ENCODE measurements at regions not wholly inside any gene's neighbourhood (a gene's known extent, or its start where the extent isn't known, plus 50 kb on each side); places are given as distances from the start of the nearest gene placed in this dataset.
"Not testable (repeated sequence)": the region's sequence is repeated elsewhere in the genome, so short reads cannot be mapped to it uniquely, and the experiment has no call there.

- no peak for DNase-seq (ENCODE audit: low read depth in 2 of 2)
Measured at GRCh38 chr12:83613586-83614110, 926.9 kb downstream of the TMTC2 start.

DNA sequence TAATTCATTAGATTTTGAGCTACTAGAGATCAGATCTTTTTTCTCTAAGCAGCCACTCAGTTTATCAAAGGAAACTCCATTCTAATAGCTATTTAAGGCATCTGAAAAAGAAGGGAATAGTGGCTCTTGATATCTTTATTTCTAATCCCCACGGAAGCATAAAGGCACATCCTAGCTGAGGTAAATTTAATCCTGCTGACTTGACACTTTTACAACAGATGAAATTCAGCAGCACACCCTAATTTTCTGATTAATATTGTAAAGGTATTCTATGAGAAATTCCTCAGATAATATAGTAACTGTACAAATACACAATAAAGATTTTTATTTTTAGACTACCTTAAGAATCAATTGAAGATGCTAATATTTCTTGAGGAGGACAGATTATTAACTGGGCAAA is 916.4 kb downstream of the TMTC2 start:
- no peak for DNase-seq (ENCODE audit: low read depth in 2 of 2)

DNA sequence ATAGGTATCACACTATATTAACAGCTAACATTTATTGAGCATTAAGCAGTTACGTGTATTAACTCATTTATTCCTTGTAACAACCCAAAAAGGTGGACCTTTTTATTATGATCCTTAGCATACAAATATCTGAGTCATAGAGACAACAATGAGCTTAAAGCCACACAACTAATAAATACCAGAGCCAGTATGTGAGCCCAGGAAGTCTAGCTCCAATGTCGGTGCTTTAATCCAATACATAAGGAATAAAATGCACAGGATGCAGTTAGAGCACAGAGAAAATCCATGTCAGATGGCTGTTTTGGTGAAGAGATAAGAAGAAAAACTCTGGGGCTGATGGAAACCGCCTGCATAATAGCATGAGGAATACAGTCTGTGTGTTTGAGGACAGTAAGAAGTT is 888.6 kb downstream of the TMTC2 start:
- no peak for DNase-seq (ENCODE audit: low read depth in 2 of 2)

DNA sequence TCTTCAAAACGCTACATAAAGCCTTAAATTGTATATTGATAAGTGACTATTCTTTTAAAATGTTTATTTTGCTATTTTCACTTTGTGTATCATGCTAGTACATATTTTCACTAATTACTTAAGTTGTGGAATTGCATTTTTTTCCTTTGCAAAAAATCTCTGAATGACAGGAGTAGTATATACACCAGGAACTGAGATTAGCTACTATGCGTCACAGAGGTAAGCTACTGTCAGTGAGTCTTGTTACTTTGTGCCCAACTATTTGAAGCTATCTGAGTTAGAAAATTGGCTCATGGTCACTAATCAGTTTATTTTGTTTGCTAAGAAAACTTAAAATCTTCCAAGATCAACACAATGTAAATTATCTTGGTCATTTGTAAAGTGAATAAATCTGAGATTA is 887.4 kb downstream of the TMTC2 start:
- no peak for DNase-seq (ENCODE audit: low read depth in 2 of 2)

- DNase-seq (ENCODE audit: low read depth in 2 of 2), result no peak
Measured at GRCh38 chr12:83573671-83574070, 887.0 kb downstream of the TMTC2 start.

GRCh38 chr12:83559650-83560049 is 872.9 kb downstream of the TMTC2 start:
- no peak for DNase-seq (ENCODE audit: low read depth in 2 of 2)

GRCh38 chr12:83556040-83556439 is 869.3 kb downstream of the TMTC2 start:
- DNase-seq (ENCODE audit: low read depth in 2 of 2), result not testable (repeated sequence)

- DNase-seq (ENCODE audit: low read depth in 2 of 2), result no peak
Measured at GRCh38 chr12:83541446-83541845, 854.7 kb downstream of the TMTC2 start.

- no peak for DNase-seq (ENCODE audit: low read depth in 2 of 2)
Measured at GRCh38 chr12:83538361-83538965, 851.8 kb downstream of the TMTC2 start.

DNA sequence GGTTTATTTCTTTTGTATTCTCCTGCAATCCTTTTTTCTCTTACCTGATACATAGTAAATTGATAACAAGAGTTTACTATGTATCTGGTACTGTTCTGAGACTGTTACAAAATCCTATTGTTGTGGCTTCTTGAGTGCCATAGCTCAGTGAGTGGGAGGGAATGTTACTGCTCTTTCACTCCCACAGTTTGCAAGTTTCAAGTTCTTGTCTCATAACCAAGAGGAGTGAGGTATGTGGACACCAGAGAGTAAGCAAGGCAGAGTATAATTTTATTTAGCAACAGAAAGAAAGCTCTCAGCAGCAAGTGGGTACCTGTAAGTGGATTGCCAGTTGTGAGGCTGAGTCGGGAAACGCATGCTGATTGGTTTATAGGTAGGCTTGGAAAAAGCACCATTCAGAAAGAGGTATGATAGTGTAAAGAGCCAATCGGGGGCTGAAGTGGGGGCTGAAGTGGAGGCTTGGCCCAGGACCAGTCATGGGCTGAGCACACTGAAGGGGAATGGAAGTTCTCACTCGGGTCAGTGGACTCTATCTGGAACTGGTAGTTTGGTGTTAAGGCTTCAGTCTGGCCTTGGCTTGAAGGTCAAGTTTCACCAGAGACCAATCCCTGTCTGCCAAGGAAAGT is 850.8 kb downstream of the TMTC2 start:
- no peak for DNase-seq (ENCODE audit: low read depth in 2 of 2)

- DNase-seq (ENCODE audit: low read depth in 2 of 2), result no peak
Measured at GRCh38 chr12:83536496-83536895, 849.8 kb downstream of the TMTC2 start.

DNA sequence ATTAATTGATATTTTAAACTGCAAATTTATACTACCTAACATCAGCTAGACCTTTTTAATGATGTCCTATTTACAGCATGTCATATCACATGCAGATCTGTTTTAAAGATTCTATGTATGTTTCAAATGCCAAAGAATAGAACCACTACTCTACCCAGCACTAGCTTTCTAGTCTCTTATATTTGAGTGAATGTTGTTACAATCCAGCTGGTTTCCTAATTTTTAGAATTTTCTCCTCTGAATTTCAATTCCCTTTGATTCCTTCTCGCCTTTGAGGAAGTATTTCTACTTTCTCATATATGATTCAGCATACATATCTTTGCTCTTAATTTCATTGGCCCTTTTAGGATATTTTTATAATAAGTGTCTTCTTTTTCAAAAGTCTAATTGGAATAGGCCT is 841.9 kb downstream of the TMTC2 start:
- no peak for DNase-seq (ENCODE audit: low read depth in 2 of 2)

- no peak for DNase-seq (ENCODE audit: low read depth in 2 of 2)
Measured at GRCh38 chr12:83527810-83528209, 841.1 kb downstream of the TMTC2 start.

GRCh38 chr12:83515306-83516026 is 828.8 kb downstream of the TMTC2 start:
- DNase-seq (ENCODE audit: low read depth in 2 of 2), result no peak

DNA sequence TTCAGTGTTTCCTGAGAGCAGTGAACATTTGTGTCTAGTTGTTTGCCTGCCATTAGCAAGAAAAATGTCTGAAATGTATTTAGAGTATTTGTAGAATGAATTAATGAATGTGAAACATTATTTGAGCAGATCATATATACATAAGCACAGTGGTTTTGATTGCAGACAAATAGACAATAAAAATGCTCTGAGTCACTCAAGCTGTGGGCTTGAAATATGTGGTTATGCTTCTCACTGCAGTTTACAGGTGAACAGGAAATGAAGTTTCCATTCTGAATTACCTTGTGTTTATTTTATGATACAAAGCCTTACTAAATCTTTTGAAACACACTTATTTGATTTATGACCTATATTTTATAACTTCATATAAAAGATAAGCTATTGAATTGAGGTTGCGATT is 827.7 kb downstream of the TMTC2 start:
- DNase-seq (ENCODE audit: low read depth in 2 of 2), result no peak

DNA sequence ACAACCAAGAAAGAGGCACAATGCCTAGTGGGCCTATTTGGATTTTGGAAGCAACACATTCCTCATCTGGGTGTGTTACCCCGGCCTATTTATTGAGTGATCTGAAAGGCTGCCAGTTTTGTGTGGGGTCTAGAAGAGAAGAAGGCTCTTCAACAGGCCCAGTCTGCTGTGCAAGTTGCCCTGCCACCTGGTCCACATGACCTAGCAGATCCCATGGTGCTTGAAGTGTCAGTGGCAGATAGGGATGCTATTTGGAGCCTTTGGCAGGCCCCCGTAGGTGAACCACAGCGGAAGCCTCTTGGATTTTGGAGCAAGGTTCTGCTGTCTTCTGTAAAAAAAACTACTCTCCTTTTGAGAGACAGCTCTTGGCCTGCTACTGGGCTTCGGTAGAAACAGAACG is 820.1 kb downstream of the TMTC2 start:
- no peak for DNase-seq (ENCODE audit: low read depth in 2 of 2)

DNA sequence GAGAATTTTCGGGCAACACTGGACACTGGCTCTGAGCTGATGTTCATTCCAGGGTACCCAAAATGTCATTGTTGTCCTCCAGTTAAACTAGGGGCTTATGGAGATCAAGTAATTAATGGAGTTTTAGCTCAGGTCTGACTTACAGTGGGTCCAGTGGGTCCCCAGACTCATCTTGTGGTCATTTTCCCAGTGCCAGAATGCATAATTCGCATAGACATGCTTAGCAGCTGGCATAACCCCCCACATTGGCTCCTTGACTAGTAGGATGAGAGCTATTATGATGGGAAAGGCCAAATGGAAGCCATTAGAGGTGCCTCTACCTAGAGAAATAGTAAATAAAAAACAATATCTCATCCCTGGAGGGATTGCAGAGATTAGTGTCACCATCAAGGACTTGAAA is 818.9 kb downstream of the TMTC2 start:
- DNase-seq (ENCODE audit: low read depth in 2 of 2), result no peak

GRCh38 chr12:83499894-83500293 is 813.2 kb downstream of the TMTC2 start:
- DNase-seq (ENCODE audit: low read depth in 2 of 2), result not testable (repeated sequence)

GRCh38 chr12:83477696-83478095 is 791.0 kb downstream of the TMTC2 start:
- DNase-seq (ENCODE audit: low read depth in 2 of 2), result no peak

- DNase-seq (ENCODE audit: low read depth in 2 of 2), result no peak
Measured at GRCh38 chr12:83476695-83477690, 790.3 kb downstream of the TMTC2 start.

GRCh38 chr12:83476006-83476405 is 789.3 kb downstream of the TMTC2 start:
- no peak for DNase-seq (ENCODE audit: low read depth in 2 of 2)

- DNase-seq (ENCODE audit: low read depth in 2 of 2), result no peak
Measured at GRCh38 chr12:83474369-83474768, 787.7 kb downstream of the TMTC2 start.

Data from dermis microvascular lymphatic vessel endothelial cell (primary cell).